ENCODE measurements at regions not wholly inside any gene's neighbourhood (a gene's known extent, or its start where the extent isn't known, plus 50 kb on each side); places are given as distances from the start of the nearest gene placed in this dataset.

DNA sequence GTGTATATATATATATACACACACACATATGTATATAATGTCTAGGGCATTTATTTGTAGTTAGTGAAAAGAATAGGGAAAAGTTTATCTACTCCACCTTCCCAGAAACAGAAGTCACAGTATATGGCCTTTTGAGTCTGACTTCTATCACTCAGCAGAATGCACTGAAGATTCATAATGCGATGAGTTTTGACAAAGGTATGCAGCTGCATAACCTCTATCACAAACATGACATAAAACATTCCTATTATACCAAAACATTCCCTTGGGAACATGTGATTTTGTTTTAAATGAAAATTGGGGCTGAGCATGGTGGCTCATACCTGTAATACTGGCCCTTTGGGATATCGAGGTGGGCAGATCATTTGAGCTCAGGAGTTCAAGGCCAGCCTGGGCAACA is 137.3 kb upstream of the EEPD1 start:
- ATAC-seq (peak in 1 of 2 experiments; percentile 63; a peak in 3 of 6 replicates), FAIRE-seq (no peak), DNase-seq (ENCODE audit: low read depth in 1 of 2, low spot score in 1 of 2) (no peak)
- ChIA-PET CTCF (interaction anchor here (0.9 to 1.8 kb wide), 4 partner anchors 15 to 30 kb away, joined by 3 to 7 read pairs (median 4); no protein-coding TSS in a partner anchor), POLR2A (no interaction called here)
- Histone ChIP-seq H3K4me2 (no peak overlapping the region), H3K4me1 (0 out of 3 replicates have a peak, but pooled peaks cover 3% of the 10 kb centered on the region), H3K27ac (no peak overlapping the region), H3K4me3 (no peak overlapping the region), H3K9me3 (no peaks in the 10 kb centered on the region)
- WGBS (ENCODE audit: missing lambda C conversion rate) = 31% methylated on average over 2 of the region's 2 CpGs
- no peak for TF ChIP-seq POLR2A (IDR thresholded peaks at IDR 0.05; ENCODE audit: low read length)
- TF ChIP-seq RCOR1 (IDR thresholded peaks at IDR 0.05; ENCODE audit: low read depth, low read length) = no peak
- TF ChIP-seq, protein P1, sequence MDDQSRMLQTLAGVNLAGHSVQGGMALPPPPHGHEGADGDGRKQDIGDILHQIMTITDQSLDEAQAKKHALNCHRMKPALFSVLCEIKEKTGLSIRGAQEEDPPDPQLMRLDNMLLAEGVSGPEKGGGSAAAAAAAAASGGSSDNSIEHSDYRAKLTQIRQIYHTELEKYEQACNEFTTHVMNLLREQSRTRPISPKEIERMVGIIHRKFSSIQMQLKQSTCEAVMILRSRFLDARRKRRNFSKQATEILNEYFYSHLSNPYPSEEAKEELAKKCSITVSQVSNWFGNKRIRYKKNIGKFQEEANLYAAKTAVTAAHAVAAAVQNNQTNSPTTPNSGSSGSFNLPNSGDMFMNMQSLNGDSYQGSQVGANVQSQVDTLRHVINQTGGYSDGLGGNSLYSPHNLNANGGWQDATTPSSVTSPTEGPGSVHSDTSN (IDR thresholded peaks at IDR 0.05) = no peak
- no peak for TF ChIP-seq TP53 (CRISPR knock-in tag; IDR thresholded peaks at IDR 0.05)
- TF ChIP-seq NFE2L2 (conservative IDR thresholded peaks at IDR 0.05; ENCODE audit: low read length) = no peak
- TF ChIP-seq JUNB (IDR thresholded peaks at IDR 0.05) = no peak
- TF ChIP-seq RAD21 (conservative IDR thresholded peaks at IDR 0.05 in 1 of 2, IDR thresholded peaks at IDR 0.05 in 1 of 2) = no peak
- TF ChIP-seq, protein P2, sequence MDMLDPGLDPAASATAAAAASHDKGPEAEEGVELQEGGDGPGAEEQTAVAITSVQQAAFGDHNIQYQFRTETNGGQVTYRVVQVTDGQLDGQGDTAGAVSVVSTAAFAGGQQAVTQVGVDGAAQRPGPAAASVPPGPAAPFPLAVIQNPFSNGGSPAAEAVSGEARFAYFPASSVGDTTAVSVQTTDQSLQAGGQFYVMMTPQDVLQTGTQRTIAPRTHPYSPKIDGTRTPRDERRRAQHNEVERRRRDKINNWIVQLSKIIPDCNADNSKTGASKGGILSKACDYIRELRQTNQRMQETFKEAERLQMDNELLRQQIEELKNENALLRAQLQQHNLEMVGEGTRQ (IDR thresholded peaks at IDR 0.05) = no peak
- TF ChIP-seq, protein P3, sequence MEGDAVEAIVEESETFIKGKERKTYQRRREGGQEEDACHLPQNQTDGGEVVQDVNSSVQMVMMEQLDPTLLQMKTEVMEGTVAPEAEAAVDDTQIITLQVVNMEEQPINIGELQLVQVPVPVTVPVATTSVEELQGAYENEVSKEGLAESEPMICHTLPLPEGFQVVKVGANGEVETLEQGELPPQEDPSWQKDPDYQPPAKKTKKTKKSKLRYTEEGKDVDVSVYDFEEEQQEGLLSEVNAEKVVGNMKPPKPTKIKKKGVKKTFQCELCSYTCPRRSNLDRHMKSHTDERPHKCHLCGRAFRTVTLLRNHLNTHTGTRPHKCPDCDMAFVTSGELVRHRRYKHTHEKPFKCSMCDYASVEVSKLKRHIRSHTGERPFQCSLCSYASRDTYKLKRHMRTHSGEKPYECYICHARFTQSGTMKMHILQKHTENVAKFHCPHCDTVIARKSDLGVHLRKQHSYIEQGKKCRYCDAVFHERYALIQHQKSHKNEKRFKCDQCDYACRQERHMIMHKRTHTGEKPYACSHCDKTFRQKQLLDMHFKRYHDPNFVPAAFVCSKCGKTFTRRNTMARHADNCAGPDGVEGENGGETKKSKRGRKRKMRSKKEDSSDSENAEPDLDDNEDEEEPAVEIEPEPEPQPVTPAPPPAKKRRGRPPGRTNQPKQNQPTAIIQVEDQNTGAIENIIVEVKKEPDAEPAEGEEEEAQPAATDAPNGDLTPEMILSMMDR (IDR thresholded peaks at IDR 0.05) = no peak
- TF ChIP-seq EP300 (IDR thresholded peaks at IDR 0.05) = no peak

DNA sequence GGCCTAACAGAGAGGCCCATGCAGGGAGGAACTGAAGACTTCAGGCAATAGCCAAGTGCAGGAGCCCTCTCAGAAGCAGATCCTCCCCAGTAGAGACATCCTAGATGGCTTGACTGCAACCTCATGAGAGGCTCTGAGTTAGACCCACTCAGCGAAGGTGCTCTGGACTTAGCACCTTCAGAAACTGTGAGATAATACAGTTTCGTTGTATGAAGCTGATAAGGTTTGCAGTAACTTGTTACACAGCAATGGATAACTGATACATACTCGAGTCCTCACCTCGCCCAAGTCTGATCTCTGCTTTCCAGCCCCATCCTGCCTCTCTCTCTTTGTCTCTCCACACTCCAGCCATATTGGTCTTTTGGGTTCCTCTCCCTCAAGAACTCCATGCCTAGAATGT is 136.4 kb upstream of the EEPD1 start:
- Histone ChIP-seq H3K4me2 (no peak overlapping the region), H3K4me1 (0 out of 3 replicates have a peak, but pooled peaks cover 3% of the 10 kb centered on the region), H3K9me3 (no peaks in the 10 kb centered on the region), H3K27ac (no peak overlapping the region), H3K4me3 (no peak overlapping the region)
- WGBS (ENCODE audit: missing lambda C conversion rate) = 92% methylated on average over 4 of the region's 4 CpGs
- TF ChIP-seq, protein P4, sequence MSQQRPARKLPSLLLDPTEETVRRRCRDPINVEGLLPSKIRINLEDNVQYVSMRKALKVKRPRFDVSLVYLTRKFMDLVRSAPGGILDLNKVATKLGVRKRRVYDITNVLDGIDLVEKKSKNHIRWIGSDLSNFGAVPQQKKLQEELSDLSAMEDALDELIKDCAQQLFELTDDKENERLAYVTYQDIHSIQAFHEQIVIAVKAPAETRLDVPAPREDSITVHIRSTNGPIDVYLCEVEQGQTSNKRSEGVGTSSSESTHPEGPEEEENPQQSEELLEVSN (IDR thresholded peaks at IDR 0.05; ENCODE audit: borderline replicate concordance, low read depth) = no peak
- TF ChIP-seq HDAC2 (IDR thresholded peaks at IDR 0.05) (no peak), HOXB13 (CRISPR knock-in tag; IDR thresholded peaks at IDR 0.05; ENCODE audit: low read depth) (no peak), JUNB (IDR thresholded peaks at IDR 0.05) (no peak), BHLHE40 (IDR thresholded peaks at IDR 0.05; ENCODE audit: low read depth, low read length) (no peak), CHD4 (IDR thresholded peaks at IDR 0.05; ENCODE audit: borderline replicate concordance) (no peak), SMC3 (IDR thresholded peaks at IDR 0.05) (no peak)
- ChIA-PET POLR2A (no interaction called here), CTCF (interaction anchor here (1.3 to 1.8 kb wide), 3 partner anchors 14 to 31 kb away, joined by 4 to 7 read pairs (median 4); no protein-coding TSS in a partner anchor)
- no peak for ATAC-seq
- DNase-seq (ENCODE audit: low read depth in 1 of 2, low spot score in 1 of 2) = no peak
- FAIRE-seq = no peak

GRCh38 chr7:36017111-36017510 is 135.9 kb upstream of the EEPD1 start:
- WGBS (ENCODE audit: missing lambda C conversion rate) = 85% methylated on average over 7 of the region's 7 CpGs
- ATAC-seq (no peak), FAIRE-seq (no peak), DNase-seq (ENCODE audit: low read depth in 1 of 2, low spot score in 1 of 2) (no peak)
- no peak overlapping the region for H3K4me2 ChIP-seq
- CTCF ChIA-PET = no interaction called here
- no peak overlapping the region for H3K4me3 ChIP-seq
- TF ChIP-seq, protein P4 (IDR thresholded peaks at IDR 0.05; ENCODE audit: borderline replicate concordance, low read depth) = no peak
- TF ChIP-seq, protein P5, sequence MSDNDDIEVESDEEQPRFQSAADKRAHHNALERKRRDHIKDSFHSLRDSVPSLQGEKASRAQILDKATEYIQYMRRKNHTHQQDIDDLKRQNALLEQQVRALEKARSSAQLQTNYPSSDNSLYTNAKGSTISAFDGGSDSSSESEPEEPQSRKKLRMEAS (IDR thresholded peaks at IDR 0.05) = no peak
- TF ChIP-seq, protein P3 (IDR thresholded peaks at IDR 0.05) = no peak
- POLR2A ChIA-PET = no interaction called here
- 0 out of 3 replicates have a peak, but pooled peaks cover 3% of the 10 kb centered on the region for H3K4me1 ChIP-seq
- H3K27ac ChIP-seq = no peak overlapping the region
- no peaks in the 10 kb centered on the region for H3K9me3 ChIP-seq
